ENCODE measurements at regions not wholly inside any gene's neighbourhood (a gene's known extent, or its start where the extent isn't known, plus 50 kb on each side); places are given as distances from the start of the nearest gene placed in this dataset.

DNA sequence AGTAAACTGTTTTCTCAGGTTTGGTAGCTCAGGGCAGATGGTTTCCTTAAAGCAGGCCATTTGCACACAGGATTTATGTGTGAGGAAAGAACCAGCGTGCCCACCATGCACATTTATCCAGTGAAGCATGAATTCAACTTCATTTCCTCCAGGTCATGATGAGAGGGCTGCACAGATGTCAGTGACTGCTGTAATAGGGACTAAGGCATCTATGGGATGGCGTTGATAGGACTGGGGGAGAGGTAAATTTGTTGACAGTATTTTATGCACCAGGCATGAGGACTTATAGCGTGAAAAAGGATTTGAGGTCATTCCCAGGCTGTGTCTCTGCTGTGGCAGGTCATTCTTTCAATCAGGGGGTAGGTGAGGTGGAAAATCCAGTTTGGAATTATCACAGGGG lies 302.9 kb downstream of the XPNPEP1 start:
- H3K27me3 Mint-ChIP-seq (ENCODE audit: low read depth), result peaks cover 3% of the 10 kb centered on the region; the same call in 1 of the 2 replicates
- no peaks in the 10 kb centered on the region for H3K36me3 Mint-ChIP-seq (ENCODE audit: insufficient read depth in 1 of 3, low read depth in 3 of 3)
- Histone ChIP-seq H4K5ac (ENCODE audit: insufficient read length, low read depth, low read length) (no peak overlapping the region), H4K8ac (replicated peaks; ENCODE audit: insufficient read length, low read depth, low read length) (no peak overlapping the region), H3K79me1 (ENCODE audit: insufficient read depth, low read depth, low read length, poor library complexity, severe bottlenecking) (no peaks in the 10 kb centered on the region), H3K18ac (ENCODE audit: insufficient read length, low read depth, low read length) (no peak overlapping the region), H4K20me1 (ENCODE audit: control insufficient read depth, insufficient read depth, insufficient read length) (no peaks in the 10 kb centered on the region), H2AK5ac (ENCODE audit: insufficient read length, low read length) (no peak overlapping the region), H3K14ac (ENCODE audit: insufficient read depth, low read length) (no peak overlapping the region), H3K79me2 (ENCODE audit: insufficient read depth, low read length) (no peaks in the 10 kb centered on the region), H3K56ac (ENCODE audit: insufficient read length, low read depth, low read length) (no peak overlapping the region), H2BK12ac (ENCODE audit: insufficient read length, low read depth, low read length) (no peak overlapping the region), H3K23ac (ENCODE audit: insufficient read length, low read depth, low read length) (no peak overlapping the region), H3K4me1 (ENCODE audit: insufficient read depth, low read length) (no peaks in the 10 kb centered on the region), H2BK120ac (ENCODE audit: low read depth, low read length, poor library complexity, severe bottlenecking) (no peak overlapping the region), H3K9me3 (ENCODE audit: control insufficient read depth, low read depth, low read length) (no peaks in the 10 kb centered on the region), H3K9ac (ENCODE audit: extremely low read depth, insufficient read length, low read length) (no peak overlapping the region), H2BK15ac (ENCODE audit: low read depth, low read length) (no peak overlapping the region), H3K4me2 (ENCODE audit: insufficient read depth, insufficient read length, low read length) (no peak overlapping the region), H3K27me3 (ENCODE audit: insufficient read depth, low read length) (no peaks in the 10 kb centered on the region), H3K4ac (ENCODE audit: low read depth, low read length) (no peak overlapping the region), H2AFZ (ENCODE audit: low read length) (no peak overlapping the region), H3K27ac (ENCODE audit: insufficient read length, low read depth, low read length) (no peak overlapping the region), H3T11ph (ENCODE audit: low read length) (no peak overlapping the region), H2BK20ac (ENCODE audit: low read depth, low read length, poor library complexity, severe bottlenecking) (no peak overlapping the region), H2BK5ac (ENCODE audit: insufficient read length, low read length) (no peak overlapping the region), H4K91ac (ENCODE audit: insufficient read length, low read depth, low read length) (no peak overlapping the region), H3K23me2 (ENCODE audit: insufficient read length, low read depth, low read length, poor library complexity, severe bottlenecking) (no peaks in the 10 kb centered on the region)
- H3K4me3 Mint-ChIP-seq, result no peak overlapping the region
- no peak for DNase-seq
- TF ChIP-seq, protein P1, sequence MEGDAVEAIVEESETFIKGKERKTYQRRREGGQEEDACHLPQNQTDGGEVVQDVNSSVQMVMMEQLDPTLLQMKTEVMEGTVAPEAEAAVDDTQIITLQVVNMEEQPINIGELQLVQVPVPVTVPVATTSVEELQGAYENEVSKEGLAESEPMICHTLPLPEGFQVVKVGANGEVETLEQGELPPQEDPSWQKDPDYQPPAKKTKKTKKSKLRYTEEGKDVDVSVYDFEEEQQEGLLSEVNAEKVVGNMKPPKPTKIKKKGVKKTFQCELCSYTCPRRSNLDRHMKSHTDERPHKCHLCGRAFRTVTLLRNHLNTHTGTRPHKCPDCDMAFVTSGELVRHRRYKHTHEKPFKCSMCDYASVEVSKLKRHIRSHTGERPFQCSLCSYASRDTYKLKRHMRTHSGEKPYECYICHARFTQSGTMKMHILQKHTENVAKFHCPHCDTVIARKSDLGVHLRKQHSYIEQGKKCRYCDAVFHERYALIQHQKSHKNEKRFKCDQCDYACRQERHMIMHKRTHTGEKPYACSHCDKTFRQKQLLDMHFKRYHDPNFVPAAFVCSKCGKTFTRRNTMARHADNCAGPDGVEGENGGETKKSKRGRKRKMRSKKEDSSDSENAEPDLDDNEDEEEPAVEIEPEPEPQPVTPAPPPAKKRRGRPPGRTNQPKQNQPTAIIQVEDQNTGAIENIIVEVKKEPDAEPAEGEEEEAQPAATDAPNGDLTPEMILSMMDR (conservative IDR thresholded peaks at IDR 0.05), result no peak
- H3K27ac Mint-ChIP-seq, result peak overlapping the region in 1 of 3 experiments; percentile 51; a peak in 1 of 7 replicates
- no peaks in the 10 kb centered on the region for H3K4me1 Mint-ChIP-seq
- no CpG with 5 or more reads among the region's 3 CpGs for WGBS (ENCODE audit: extremely low coverage, insufficient read length, low lambda C conversion rate)
- peaks cover 0 to 2% of the 10 kb centered on the region in 2 experiments; a peak in 2 of 5 replicates for H3K9me3 Mint-ChIP-seq

All from H9 (cell line).